ENCODE measurements at regions not wholly inside any gene's neighbourhood (a gene's known extent, or its start where the extent isn't known, plus 50 kb on each side); places are given as distances from the start of the nearest gene placed in this dataset.

GRCh38 chr5:133702791-133703770 lies 90.7 kb upstream of the FSTL4 start:
- Histone ChIP-seq H3K9me3 (replicated peaks; ENCODE audit: low read length) (no peaks in the 10 kb centered on the region), H3K9ac (ENCODE audit: low read depth, low read length) (no peak overlapping the region), H3K36me3 (ENCODE audit: insufficient read depth, low read length) (no peaks in the 10 kb centered on the region), H3K4me2 (ENCODE audit: low read length) (no peak overlapping the region), H3K4me1 (ENCODE audit: control insufficient read depth, insufficient read depth, low read length) (no peaks in the 10 kb centered on the region), H3K4me3 (ENCODE audit: low read length) (no peak overlapping the region), H3K27me3 (ENCODE audit: control insufficient read depth, insufficient read depth, low read length) (peaks cover 17% of the 10 kb centered on the region)

GRCh38 chr5:133701871-133702270 lies 89.5 kb upstream of the FSTL4 start:
- Histone ChIP-seq H3K9me3 (replicated peaks; ENCODE audit: low read length) (no peaks in the 10 kb centered on the region), H3K4me2 (ENCODE audit: low read length) (no peak overlapping the region), H3K4me1 (ENCODE audit: control insufficient read depth, insufficient read depth, low read length) (no peaks in the 10 kb centered on the region), H3K36me3 (ENCODE audit: insufficient read depth, low read length) (no peaks in the 10 kb centered on the region), H3K9ac (ENCODE audit: low read depth, low read length) (no peak overlapping the region), H3K27me3 (ENCODE audit: control insufficient read depth, insufficient read depth, low read length) (peaks cover 13% of the 10 kb centered on the region), H3K4me3 (ENCODE audit: low read length) (no peak overlapping the region)

- H3K4me2 ChIP-seq (ENCODE audit: low read length) = no peak overlapping the region
- peaks cover 17% of the 10 kb centered on the region for H3K27me3 ChIP-seq (ENCODE audit: control insufficient read depth, insufficient read depth, low read length)
- no peaks in the 10 kb centered on the region for H3K9me3 ChIP-seq (replicated peaks; ENCODE audit: low read length)
- H3K9ac ChIP-seq (ENCODE audit: low read depth, low read length) = no peak overlapping the region
- no peak overlapping the region for H3K4me3 ChIP-seq (ENCODE audit: low read length)
- H3K36me3 ChIP-seq (ENCODE audit: insufficient read depth, low read length) = no peaks in the 10 kb centered on the region
- H3K4me1 ChIP-seq (ENCODE audit: control insufficient read depth, insufficient read depth, low read length) = no peaks in the 10 kb centered on the region
Observed at GRCh38 chr5:133700251-133700650, 87.9 kb upstream of the FSTL4 start.

GRCh38 chr5:133698646-133699526 lies 86.5 kb upstream of the FSTL4 start:
- H3K36me3 ChIP-seq (ENCODE audit: insufficient read depth, low read length) = no peaks in the 10 kb centered on the region
- no peak overlapping the region for H3K4me2 ChIP-seq (ENCODE audit: low read length)
- H3K4me1 ChIP-seq (ENCODE audit: control insufficient read depth, insufficient read depth, low read length) = no peaks in the 10 kb centered on the region
- H3K27me3 ChIP-seq (ENCODE audit: control insufficient read depth, insufficient read depth, low read length) = peaks cover 25% of the 10 kb centered on the region
- no peak overlapping the region for H3K4me3 ChIP-seq (ENCODE audit: low read length)
- H3K9ac ChIP-seq (ENCODE audit: low read depth, low read length) = no peak overlapping the region
- no peaks in the 10 kb centered on the region for H3K9me3 ChIP-seq (replicated peaks; ENCODE audit: low read length)

- Histone ChIP-seq H3K9me3 (replicated peaks; ENCODE audit: low read length) (no peaks in the 10 kb centered on the region), H3K4me1 (ENCODE audit: control insufficient read depth, insufficient read depth, low read length) (no peaks in the 10 kb centered on the region), H3K36me3 (ENCODE audit: insufficient read depth, low read length) (no peaks in the 10 kb centered on the region)
Observed at GRCh38 chr5:133698259-133698554, 85.9 kb upstream of the FSTL4 start.

GRCh38 chr5:133697536-133698258 lies 85.4 kb upstream of the FSTL4 start:
- Histone ChIP-seq H3K36me3 (ENCODE audit: insufficient read depth, low read length) (no peaks in the 10 kb centered on the region), H3K27me3 (ENCODE audit: control insufficient read depth, insufficient read depth, low read length) (peaks cover 26% of the 10 kb centered on the region), H3K4me1 (ENCODE audit: control insufficient read depth, insufficient read depth, low read length) (no peaks in the 10 kb centered on the region), H3K4me2 (ENCODE audit: low read length) (no peak overlapping the region), H3K9ac (ENCODE audit: low read depth, low read length) (no peak overlapping the region), H3K9me3 (replicated peaks; ENCODE audit: low read length) (no peaks in the 10 kb centered on the region), H3K4me3 (ENCODE audit: low read length) (no peak overlapping the region)

More at GRCh38 chr5:133698259-133698554, 85.9 kb upstream of the FSTL4 start:
- Histone ChIP-seq H3K27me3 (ENCODE audit: control insufficient read depth, insufficient read depth, low read length) (peaks cover 26% of the 10 kb centered on the region), H3K4me3 (ENCODE audit: low read length) (no peak overlapping the region), H3K4me2 (ENCODE audit: low read length) (no peak overlapping the region), H3K9ac (ENCODE audit: low read depth, low read length) (no peak overlapping the region)

- H3K27me3 ChIP-seq (ENCODE audit: control insufficient read depth, insufficient read depth, low read length) = peaks cover 32% of the 10 kb centered on the region
- no peaks in the 10 kb centered on the region for H3K36me3 ChIP-seq (ENCODE audit: insufficient read depth, low read length)
- no peak overlapping the region for H3K4me3 ChIP-seq (ENCODE audit: low read length)
- no peak overlapping the region for H3K4me2 ChIP-seq (ENCODE audit: low read length)
- no peaks in the 10 kb centered on the region for H3K4me1 ChIP-seq (ENCODE audit: control insufficient read depth, insufficient read depth, low read length)
- H3K9ac ChIP-seq (ENCODE audit: low read depth, low read length) = no peak overlapping the region
- no peaks in the 10 kb centered on the region for H3K9me3 ChIP-seq (replicated peaks; ENCODE audit: low read length)
Observed at GRCh38 chr5:133696782-133697507, 84.6 kb upstream of the FSTL4 start.

GRCh38 chr5:133696006-133696584 lies 83.8 kb upstream of the FSTL4 start:
- H3K4me3 ChIP-seq (ENCODE audit: low read length) = no peak overlapping the region
- peaks cover 40% of the 10 kb centered on the region for H3K27me3 ChIP-seq (ENCODE audit: control insufficient read depth, insufficient read depth, low read length)
- H3K36me3 ChIP-seq (ENCODE audit: insufficient read depth, low read length) = no peaks in the 10 kb centered on the region
- no peaks in the 10 kb centered on the region for H3K4me1 ChIP-seq (ENCODE audit: control insufficient read depth, insufficient read depth, low read length)
- H3K9ac ChIP-seq (ENCODE audit: low read depth, low read length) = no peak overlapping the region
- H3K9me3 ChIP-seq (replicated peaks; ENCODE audit: low read length) = no peaks in the 10 kb centered on the region
- no peak overlapping the region for H3K4me2 ChIP-seq (ENCODE audit: low read length)

- H3K4me1 ChIP-seq (ENCODE audit: control insufficient read depth, insufficient read depth, low read length) = no peaks in the 10 kb centered on the region
- no peak overlapping the region for H3K9ac ChIP-seq (ENCODE audit: low read depth, low read length)
- peaks cover 57% of the 10 kb centered on the region for H3K27me3 ChIP-seq (ENCODE audit: control insufficient read depth, insufficient read depth, low read length)
- no peak overlapping the region for H3K4me2 ChIP-seq (ENCODE audit: low read length)
- H3K36me3 ChIP-seq (ENCODE audit: insufficient read depth, low read length) = no peaks in the 10 kb centered on the region
- H3K9me3 ChIP-seq (replicated peaks; ENCODE audit: low read length) = no peaks in the 10 kb centered on the region
- H3K4me3 ChIP-seq (ENCODE audit: low read length) = no peak overlapping the region
Observed at GRCh38 chr5:133694181-133694831, 82.0 kb upstream of the FSTL4 start.

GRCh38 chr5:133691448-133691847 lies 79.1 kb upstream of the FSTL4 start:
- Histone ChIP-seq H3K27me3 (ENCODE audit: control insufficient read depth, insufficient read depth, low read length) (peaks cover 76% of the 10 kb centered on the region), H3K4me1 (ENCODE audit: control insufficient read depth, insufficient read depth, low read length) (no peaks in the 10 kb centered on the region), H3K36me3 (ENCODE audit: insufficient read depth, low read length) (no peaks in the 10 kb centered on the region), H3K4me3 (ENCODE audit: low read length) (no peak overlapping the region), H3K9ac (ENCODE audit: low read depth, low read length) (no peak overlapping the region), H3K4me2 (ENCODE audit: low read length) (no peak overlapping the region), H3K9me3 (replicated peaks; ENCODE audit: low read length) (no peaks in the 10 kb centered on the region)
